Neural crest cell (in vitro differentiated cells): ENCODE measurements at regions not wholly inside any gene's neighbourhood (a gene's known extent, or its start where the extent isn't known, plus 50 kb on each side); places are given as distances from the start of the nearest gene placed in this dataset.
A peak's percentile ranks its signal among the peaks of the same experiment; 100 is the strongest.

Experiments used
- DNase-seq: peaks from one replicate; pipeline ENCODE4 v3.0.0; 2021; ENCODE audit warnings: low read depth, mixed read lengths, low spot score
- H3K27ac Mint-ChIP-seq: one replicate; pipeline ENCODE4 v1.8.0; 2021; ENCODE audit warnings: mild to moderate bottlenecking, mixed read lengths; ENCODE audit not compliant: unreplicated experiment
- H3K27me3 Mint-ChIP-seq: 2 replicates; pipeline ENCODE4 v1.8.0; 2021; ENCODE audit warnings: low read depth, mild to moderate bottlenecking, mixed read lengths
- H3K36me3 Mint-ChIP-seq: 2 replicates; pipeline ENCODE4 v1.8.0; 2021; ENCODE audit warnings: low read depth, mild to moderate bottlenecking, mixed read lengths
- H3K4me1 Mint-ChIP-seq: 2 replicates; pipeline ENCODE4 v1.8.0; 2021; ENCODE audit warnings: mixed read lengths
- H3K4me3 Mint-ChIP-seq: one replicate; pipeline ENCODE4 v1.8.0; 2021; ENCODE audit warnings: mild to moderate bottlenecking, mixed read lengths
- H3K9me3 Mint-ChIP-seq: 2 replicates; pipeline ENCODE4 v1.8.0; 2021; ENCODE audit warnings: mixed read lengths
- TF ChIP-seq, protein P1 (sequence below): fragments of 200-600 bp; sonication (generic); conservative IDR thresholded peaks from 2 replicates; pipeline ENCODE4 v1.5.0; 2021; ENCODE audit warnings: antibody characterized with exemption, mild to moderate bottlenecking

DNA sequence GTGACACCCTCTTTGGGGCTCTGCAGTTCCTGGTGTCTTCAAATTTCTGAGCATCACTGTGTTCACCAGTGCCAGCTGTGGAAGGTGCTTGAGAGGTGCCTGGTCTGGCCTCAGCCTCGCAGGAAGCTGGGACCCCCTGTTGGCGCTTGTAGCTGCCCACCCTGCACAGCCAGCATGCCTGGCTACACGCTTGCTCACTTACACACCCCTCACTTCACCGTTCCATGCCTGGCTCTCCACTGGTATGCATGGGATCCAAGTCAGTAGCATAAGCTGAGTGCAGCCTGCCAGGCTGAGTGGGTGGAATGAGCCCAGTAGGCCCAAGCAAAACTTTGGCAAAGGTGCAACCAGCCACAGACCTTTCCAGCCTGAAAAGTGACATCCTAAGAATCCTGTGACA lies 801.4 kb upstream of the PTPRD start:
- Mint-ChIP-seq H3K4me1 (peaks cover 10% of the 10 kb centered on the region), H3K9me3 (no peaks in the 10 kb centered on the region), H3K27ac (no peak overlapping the region), H3K36me3 (no peaks in the 10 kb centered on the region), H3K4me3 (no peak overlapping the region), H3K27me3 (no peaks in the 10 kb centered on the region)
- TF ChIP-seq, protein P1, sequence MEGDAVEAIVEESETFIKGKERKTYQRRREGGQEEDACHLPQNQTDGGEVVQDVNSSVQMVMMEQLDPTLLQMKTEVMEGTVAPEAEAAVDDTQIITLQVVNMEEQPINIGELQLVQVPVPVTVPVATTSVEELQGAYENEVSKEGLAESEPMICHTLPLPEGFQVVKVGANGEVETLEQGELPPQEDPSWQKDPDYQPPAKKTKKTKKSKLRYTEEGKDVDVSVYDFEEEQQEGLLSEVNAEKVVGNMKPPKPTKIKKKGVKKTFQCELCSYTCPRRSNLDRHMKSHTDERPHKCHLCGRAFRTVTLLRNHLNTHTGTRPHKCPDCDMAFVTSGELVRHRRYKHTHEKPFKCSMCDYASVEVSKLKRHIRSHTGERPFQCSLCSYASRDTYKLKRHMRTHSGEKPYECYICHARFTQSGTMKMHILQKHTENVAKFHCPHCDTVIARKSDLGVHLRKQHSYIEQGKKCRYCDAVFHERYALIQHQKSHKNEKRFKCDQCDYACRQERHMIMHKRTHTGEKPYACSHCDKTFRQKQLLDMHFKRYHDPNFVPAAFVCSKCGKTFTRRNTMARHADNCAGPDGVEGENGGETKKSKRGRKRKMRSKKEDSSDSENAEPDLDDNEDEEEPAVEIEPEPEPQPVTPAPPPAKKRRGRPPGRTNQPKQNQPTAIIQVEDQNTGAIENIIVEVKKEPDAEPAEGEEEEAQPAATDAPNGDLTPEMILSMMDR = no peak
- DNase-seq = no peak

DNA sequence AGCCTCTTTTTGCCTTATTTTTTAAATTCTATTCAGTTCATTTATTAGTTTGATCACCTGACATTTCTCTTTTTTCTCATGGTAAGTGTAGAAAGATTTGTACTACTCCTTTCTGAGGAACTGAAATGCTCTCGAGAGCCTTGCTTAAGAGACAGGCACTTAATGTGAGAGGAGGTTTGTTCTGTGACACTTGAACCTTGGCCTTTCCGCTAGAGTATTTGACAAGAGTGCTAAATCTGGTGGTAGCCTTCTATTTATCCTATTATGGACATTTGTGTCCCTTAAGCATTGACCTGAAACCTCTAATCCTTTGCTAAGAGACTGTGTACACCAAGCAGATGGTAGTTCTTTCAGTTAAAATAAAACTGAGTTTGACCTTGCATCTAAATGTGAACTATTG lies 805.0 kb upstream of the PTPRD start:
- H3K4me3 Mint-ChIP-seq = no peak overlapping the region

DNA sequence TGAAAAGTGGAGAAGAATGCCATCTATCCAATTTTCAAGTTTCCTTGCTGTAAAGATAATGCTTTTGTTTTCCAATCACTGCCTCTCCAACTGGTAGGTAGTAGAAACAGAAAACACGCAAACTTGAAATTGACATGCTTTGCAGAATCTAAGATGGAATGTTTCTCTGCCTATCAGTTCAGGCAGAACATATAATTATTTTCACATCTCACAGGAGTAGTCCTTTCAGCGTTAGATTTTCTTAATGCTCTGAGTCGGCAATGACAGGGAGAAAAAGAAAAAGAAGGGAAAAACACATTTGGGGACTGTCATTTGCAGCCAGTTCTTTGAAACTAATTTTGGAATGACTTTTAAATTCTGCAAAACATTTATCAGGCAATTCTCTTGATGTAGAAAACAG lies 818.7 kb upstream of the PTPRD start:
- Mint-ChIP-seq H3K27ac (no peak overlapping the region), H3K4me1 (no peaks in the 10 kb centered on the region), H3K36me3 (no peaks in the 10 kb centered on the region), H3K27me3 (peaks cover 2% of the 10 kb centered on the region), H3K9me3 (no peaks in the 10 kb centered on the region), H3K4me3 (no peak overlapping the region)
- TF ChIP-seq, protein P1 = no peak
- no peak for DNase-seq

More for the DNA sequence above, 805.0 kb upstream of the PTPRD start:
- Mint-ChIP-seq H3K27me3 (no peaks in the 10 kb centered on the region), H3K9me3 (no peaks in the 10 kb centered on the region), H3K36me3 (no peaks in the 10 kb centered on the region), H3K4me1 (peaks cover 10% of the 10 kb centered on the region), H3K27ac (no peak overlapping the region)
- TF ChIP-seq, protein P1 = no peak
- no peak for DNase-seq

DNA sequence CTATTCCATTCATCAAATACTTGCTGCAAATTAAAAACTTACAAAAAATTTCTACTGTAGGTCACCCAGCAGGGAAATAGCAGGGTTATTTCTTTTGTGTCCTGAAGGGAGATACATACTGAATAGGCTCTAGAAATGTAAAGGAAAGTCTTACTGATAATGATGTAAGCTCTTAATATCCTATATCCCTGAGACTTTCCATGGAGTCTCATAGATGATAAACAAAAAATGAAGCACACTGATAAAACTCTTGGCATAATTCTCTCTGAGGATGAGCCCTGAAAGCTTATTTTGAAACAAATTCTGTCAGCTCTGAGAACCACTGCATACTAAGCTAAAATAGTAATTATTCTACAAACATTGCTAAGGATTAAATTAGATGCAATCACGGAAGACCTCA lies 819.6 kb upstream of the PTPRD start:
- H3K9me3 Mint-ChIP-seq = no peaks in the 10 kb centered on the region
- no peak overlapping the region for H3K27ac Mint-ChIP-seq
- peaks cover 2% of the 10 kb centered on the region for H3K27me3 Mint-ChIP-seq
- H3K4me3 Mint-ChIP-seq = no peak overlapping the region
- DNase-seq = no peak
- TF ChIP-seq, protein P1 = no peak
- H3K4me1 Mint-ChIP-seq = no peaks in the 10 kb centered on the region
- no peaks in the 10 kb centered on the region for H3K36me3 Mint-ChIP-seq

DNA sequence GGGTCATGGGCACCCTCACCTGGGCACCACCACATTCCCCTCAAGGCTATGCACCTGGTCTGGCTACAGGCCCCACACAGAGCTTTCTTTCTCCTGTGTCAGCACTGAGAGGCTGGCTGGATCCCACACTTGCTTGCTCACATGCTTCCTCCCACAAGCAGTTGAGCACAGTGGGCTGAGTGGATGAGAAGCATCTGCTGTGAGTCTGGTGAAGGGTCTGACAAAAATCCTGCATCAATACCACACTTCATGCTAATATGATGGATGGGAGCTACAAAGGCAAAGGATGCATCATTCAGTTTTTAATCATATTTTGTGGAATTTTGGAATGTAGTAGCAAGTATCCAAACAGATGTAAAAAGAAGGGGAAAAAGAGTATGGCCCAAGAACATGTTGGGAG lies 830.8 kb upstream of the PTPRD start:
- TF ChIP-seq, protein P1 = no peak
- DNase-seq = no peak
- no peaks in the 10 kb centered on the region for H3K4me1 Mint-ChIP-seq
- no peak overlapping the region for H3K4me3 Mint-ChIP-seq
- no peaks in the 10 kb centered on the region for H3K36me3 Mint-ChIP-seq
- peaks cover 4% of the 10 kb centered on the region for H3K9me3 Mint-ChIP-seq
- H3K27ac Mint-ChIP-seq = peak overlapping the region; percentile 40
- no peaks in the 10 kb centered on the region for H3K27me3 Mint-ChIP-seq
